ENCODE measurements at regions not wholly inside any gene's neighbourhood (a gene's known extent, or its start where the extent isn't known, plus 50 kb on each side); places are given as distances from the start of the nearest gene placed in this dataset.

DNA sequence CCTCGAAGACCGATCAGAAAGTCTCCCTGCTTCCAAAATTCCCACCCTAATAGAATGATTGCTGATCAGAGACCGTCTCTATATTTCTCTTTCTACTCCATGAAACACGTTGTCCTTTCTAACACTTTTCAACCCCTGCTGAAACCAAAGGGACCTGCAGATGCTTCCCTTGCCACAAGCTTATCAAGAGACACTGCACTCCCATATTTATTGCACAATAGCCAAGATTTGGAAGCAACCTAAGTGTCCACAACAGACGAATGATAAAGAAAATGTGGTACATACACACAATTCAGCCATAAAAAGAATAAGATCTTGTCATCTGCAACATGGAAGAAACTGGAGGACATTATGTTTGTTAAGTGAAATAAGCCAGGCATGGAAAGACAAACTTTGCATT is 125.1 kb downstream of the FOXD1 start:
- TF ChIP-seq, protein P1, sequence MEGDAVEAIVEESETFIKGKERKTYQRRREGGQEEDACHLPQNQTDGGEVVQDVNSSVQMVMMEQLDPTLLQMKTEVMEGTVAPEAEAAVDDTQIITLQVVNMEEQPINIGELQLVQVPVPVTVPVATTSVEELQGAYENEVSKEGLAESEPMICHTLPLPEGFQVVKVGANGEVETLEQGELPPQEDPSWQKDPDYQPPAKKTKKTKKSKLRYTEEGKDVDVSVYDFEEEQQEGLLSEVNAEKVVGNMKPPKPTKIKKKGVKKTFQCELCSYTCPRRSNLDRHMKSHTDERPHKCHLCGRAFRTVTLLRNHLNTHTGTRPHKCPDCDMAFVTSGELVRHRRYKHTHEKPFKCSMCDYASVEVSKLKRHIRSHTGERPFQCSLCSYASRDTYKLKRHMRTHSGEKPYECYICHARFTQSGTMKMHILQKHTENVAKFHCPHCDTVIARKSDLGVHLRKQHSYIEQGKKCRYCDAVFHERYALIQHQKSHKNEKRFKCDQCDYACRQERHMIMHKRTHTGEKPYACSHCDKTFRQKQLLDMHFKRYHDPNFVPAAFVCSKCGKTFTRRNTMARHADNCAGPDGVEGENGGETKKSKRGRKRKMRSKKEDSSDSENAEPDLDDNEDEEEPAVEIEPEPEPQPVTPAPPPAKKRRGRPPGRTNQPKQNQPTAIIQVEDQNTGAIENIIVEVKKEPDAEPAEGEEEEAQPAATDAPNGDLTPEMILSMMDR (IDR thresholded peaks at IDR 0.05) = no peak
- no peak for TF ChIP-seq POLR2A (IDR thresholded peaks at IDR 0.05)

Measured in Peyer's patch (tissue), 4 donors.